GM18868 (cell line): ENCODE measurements at regions not wholly inside any gene's neighbourhood (a gene's known extent, or its start where the extent isn't known, plus 50 kb on each side); places are given as distances from the start of the nearest gene placed in this dataset.
"Not testable (repeated sequence)": the region's sequence is repeated elsewhere in the genome, so short reads cannot be mapped to it uniquely, and the experiment has no call there.

Experiments used
- ATAC-seq: cut with Tn5 transposase; IDR thresholded peaks from one replicate; pipeline ENCODE4 v1.9.1; 2021; ENCODE audit warnings: mild to moderate bottlenecking, moderate library complexity; ENCODE audit not compliant: unreplicated experiment

GRCh38 chrX:3963980-3964379, 250.5 kb upstream of the PRKX start:
- ATAC-seq, result no peak

DNA sequence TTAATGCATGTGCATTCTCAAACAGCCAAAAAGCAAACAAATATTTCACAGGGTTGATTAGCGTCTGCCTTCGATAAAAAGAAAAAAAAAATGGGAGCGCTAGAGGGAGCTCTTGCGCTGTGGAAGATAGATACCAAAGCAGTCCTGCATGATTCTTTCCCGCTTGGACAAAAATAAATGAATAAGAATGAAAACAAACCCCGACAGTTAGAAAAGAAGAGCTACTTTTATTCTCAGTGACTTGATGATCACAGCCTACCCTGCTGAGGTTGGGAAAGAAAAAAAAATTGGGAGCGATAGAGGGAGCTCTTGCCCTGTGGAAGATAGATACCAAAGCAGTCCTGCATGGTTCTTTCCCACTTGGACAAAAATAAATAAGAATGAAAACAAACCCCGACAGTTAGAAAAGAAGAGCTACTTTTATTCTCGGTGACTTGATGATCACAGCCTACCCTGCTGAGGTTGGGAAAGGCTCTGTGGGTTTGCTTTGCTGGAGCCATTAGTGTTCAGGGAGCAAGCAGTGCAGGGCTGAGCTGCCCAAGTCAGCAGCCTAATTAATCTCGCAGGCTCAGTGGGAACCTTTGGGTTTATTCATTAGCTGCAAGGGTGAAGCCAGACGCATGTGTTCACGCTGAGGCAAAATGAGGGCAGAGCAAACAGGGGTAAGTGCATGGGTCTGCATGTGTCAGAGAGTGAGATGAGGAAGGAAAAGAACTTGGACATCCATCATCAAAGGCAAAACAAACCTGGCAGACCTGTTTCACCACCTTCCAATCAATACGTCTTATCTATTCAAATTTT, 249.3 kb upstream of the PRKX start:
- ATAC-seq, result peak; percentile 54

- no peak for ATAC-seq
Measured at GRCh38 chrX:3960952-3961351, 247.5 kb upstream of the PRKX start.

- ATAC-seq, result no peak
Measured at GRCh38 chrX:3951859-3952258, 238.4 kb upstream of the PRKX start.

- ATAC-seq, result no peak
Measured at GRCh38 chrX:3950373-3950772, 236.9 kb upstream of the PRKX start.

GRCh38 chrX:3943965-3944364, 230.5 kb upstream of the PRKX start:
- ATAC-seq, result no peak

- ATAC-seq, result no peak
Measured at GRCh38 chrX:3940000-3940610, 226.7 kb upstream of the PRKX start.

DNA sequence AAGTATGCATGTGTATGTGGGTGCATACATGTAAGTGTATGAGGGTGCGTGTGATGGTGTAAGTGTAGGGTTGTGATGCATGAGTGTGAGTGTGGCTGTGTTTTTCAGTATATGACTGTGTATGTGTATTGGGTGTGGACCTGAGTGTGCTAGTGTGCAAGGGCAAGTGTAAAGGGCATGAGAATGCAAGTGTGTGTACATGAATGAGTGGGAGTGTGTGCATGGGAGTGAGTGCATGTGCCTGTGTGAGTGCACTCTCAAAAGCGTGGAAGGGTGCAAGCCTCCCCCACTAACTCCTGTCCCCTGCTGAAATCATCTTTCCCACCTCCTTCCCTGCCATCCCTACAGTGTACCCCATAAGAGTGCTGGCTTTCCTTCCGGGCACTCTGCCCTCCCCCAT, 225.1 kb upstream of the PRKX start:
- no peak for ATAC-seq

DNA sequence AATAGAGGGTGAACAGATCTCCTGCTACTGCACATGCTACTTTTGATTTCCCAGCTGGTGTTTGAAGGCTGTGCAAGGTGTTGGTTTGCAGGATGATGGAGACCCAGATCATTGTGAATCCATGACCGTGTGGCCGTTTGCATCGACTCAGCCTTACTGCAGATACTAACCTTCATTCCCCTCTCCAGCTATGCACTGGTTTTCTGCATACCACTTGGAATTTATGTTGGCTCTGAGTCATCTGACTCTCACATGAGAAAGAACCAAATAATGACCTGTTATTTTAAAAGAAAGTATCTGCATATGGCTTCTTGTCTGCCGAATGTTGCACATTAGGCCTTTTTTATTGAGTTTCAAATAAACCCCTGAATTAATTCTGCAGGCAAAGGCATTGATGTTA, 221.7 kb upstream of the PRKX start:
- not testable (repeated sequence) for ATAC-seq

DNA sequence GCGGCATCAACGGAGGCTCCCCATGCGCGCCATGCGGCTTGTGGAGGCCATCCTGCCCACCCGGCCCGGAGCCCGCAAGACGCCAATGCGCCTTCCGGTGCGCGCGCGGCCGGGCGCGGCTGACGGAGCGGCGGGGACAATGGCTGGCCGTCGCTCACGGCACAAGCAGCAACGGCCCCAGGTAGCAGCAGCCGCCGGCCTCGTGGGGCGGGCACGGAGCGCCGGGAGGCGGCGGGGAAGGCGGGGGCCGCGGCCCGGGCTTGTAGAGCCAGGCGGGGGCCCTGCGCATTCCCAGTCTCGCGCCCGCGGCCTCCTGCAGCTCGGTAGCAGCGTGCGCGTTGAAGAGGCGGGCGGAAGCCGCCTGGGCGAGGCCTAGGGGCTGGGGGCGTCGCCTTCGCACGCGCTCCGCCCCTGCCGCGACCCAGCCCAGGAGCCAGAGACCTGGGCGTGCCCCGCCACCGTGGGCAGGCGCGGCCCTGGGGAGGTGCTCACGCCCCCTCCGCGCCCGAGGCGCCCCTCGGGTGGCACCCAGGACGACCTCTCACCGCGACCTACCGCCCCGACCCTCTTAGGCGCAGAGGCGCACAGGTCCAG, 207.1 kb upstream of the PRKX start:
- ATAC-seq, result peak; percentile 97

DNA sequence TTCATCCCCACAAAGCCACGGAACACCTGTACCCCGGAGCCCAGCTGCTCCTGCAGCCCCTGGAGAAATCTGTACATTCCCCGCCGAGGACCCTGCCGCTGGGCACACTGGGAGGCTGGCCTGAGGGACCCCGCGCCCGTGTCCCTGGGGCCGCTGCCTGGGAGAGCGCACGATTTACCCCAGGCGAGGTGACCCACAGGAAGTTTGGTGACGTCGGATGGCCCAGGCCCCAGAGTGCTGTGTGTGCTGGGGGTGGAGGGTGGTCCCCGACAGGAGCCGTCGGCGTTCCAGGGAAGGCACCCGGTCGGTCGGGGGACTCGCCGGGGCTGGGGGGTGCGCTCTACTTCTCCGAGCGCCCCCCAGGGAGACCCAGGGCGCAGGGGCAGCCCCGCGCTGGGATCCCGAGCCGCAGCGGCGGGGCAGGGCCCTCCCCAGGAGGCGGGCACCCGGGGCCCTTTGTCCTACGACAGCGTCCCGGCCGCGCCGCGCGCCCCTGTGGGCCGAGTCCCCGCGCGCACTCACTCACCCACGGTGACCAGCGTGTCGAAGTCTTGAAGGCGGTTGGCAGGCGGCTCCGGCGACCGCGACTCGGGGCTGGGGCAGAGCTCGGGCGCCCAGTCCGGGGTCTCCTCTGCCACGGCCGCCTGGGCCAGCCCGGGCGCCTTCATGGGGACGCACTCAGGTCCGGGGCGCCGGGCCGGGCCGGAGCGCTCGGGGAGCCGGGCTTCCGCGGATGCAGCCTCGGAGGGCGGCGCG, 206.4 kb upstream of the PRKX start:
- ATAC-seq, result peak; percentile 32

GRCh38 chrX:3914813-3915212, 201.4 kb upstream of the PRKX start:
- not testable (repeated sequence) for ATAC-seq

- ATAC-seq, result not testable (repeated sequence)
Measured at GRCh38 chrX:3914059-3914458, 200.6 kb upstream of the PRKX start.

DNA sequence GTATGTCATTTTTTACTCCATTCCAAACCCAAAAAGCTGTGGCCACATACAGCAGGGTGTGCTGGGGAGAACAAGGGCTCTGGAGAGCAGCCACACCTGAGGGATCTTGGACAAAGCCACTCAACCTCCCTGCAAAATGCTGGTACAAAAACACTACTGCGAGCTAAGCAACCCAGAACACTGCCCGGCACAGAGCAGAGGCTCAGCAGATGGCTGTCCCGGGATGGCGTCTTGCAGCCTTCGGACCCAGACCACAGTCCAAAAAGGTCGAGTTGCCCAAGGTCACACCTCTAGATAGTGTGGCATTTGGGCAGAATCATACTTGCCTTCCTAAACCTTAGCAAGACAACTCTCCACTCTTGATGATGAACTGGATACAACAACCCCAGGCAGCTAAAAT, 197.6 kb upstream of the PRKX start:
- not testable (repeated sequence) for ATAC-seq

DNA sequence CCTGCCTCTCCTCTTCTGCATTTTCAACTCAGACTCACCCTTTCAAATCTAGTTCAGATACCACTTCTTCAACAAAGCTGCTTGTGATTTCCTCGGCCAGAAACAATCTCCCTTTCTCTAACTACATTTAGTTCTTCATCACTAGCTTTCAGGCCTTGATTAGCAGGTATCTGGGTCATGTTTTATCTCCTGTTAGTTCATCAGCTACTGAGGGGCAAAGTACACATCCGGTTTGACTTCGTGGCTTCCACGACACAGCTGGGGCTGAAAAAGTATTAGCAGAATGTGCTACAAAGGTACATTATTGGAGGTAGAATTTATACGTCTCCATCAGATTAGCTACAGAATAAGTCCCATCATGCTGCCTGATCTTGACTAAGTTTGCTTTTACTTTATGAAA, 197.2 kb upstream of the PRKX start:
- not testable (repeated sequence) for ATAC-seq

DNA sequence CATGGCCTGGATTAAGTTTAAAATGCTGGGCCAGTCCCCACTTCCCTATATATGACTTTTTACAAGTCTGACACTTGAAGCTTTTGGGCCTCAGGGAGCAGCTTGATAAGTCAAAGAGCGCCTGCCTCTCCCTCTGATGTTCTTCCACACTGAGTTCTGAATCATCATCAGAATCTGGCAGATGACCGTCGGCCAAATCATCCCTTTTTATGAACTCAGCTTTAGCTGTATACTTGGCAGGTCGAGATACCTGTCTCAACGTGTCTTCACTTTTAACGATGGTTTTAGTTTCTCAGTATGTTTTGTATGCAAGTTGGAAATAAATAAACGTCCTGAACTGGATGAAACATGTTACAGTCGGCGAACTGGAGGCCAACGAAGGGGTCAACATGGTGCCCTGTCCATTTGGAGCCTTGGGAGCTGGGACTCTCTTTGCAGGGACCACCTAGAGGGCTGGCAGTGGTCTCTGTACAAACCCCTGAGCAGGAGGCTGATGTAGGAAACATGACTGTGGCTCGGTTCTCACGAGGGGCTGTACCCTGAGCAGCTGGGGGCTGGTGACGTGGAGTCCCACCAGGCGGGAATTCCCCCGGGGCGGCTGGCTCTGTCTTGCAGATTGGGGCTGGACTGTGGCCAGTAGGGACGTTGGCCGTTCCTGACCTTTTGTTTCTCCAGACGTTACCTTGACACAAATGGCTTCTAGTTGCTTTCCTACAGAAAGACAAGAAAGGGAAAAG, 192.2 kb upstream of the PRKX start:
- ATAC-seq, result not testable (repeated sequence)

DNA sequence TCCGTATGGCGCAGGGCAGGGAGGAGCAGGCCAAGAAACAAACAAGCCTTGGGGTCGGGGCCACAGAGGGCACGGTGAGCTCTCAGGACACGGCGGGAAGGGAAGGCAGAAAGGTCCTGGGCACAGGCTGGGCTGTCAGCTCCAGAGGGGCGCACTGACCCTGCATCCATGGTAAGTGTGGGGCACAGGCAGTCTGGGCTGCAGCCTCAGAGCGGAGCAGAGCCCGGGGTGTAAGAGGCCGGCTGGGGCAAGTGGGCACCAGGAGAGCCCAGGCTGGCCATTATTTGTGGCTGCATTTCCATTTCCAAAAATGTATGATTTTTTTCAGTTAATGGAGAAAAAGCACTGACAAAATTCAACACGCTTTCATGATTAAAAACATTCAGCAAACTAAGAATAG, 188.8 kb upstream of the PRKX start:
- ATAC-seq, result not testable (repeated sequence)

GRCh38 chrX:3896755-3897154, 183.3 kb upstream of the PRKX start:
- not testable (repeated sequence) for ATAC-seq

DNA sequence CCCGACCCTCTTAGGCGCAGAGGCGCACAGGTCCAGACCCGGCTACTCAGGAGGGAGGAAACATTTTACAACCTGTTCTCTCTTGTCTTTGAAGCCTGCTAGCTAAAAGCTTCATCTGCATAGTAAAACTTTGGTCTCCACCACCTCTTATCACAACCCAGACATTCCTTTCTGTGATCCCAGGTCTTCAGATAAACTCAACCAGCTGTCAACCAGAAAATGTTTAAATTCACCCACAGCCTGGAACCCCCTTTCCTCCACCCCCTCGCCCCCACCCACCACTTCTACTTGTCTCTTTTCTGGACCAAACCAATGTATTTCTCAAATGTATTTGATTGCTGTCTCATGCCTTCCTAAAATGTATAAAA, 169.1 kb upstream of the PRKX start:
- ATAC-seq, result not testable (repeated sequence)

GRCh38 chrX:3881898-3882552, 168.6 kb upstream of the PRKX start:
- ATAC-seq, result peak; percentile 97
